Loucy (cell line): ENCODE measurements at regions not wholly inside any gene's neighbourhood (a gene's known extent, or its start where the extent isn't known, plus 50 kb on each side); places are given as distances from the start of the nearest gene placed in this dataset.

ENCODE experiments used
- CTCF ChIP-seq: fragments of 200-600 bp; sonication (generic); conservative IDR thresholded peaks from 2 replicates; pipeline ENCODE4 v1.5.1; 2014; ENCODE audit warnings: mild to moderate bottlenecking, antibody characterized with exemption, low read length
- EZH2phosphoT487 ChIP-seq: fragments of 200-600 bp; IDR thresholded peaks from 2 replicates; pipeline ENCODE4 v1.6.1; 2018; ENCODE audit warnings: antibody characterized with exemption, mild to moderate bottlenecking, moderate library complexity, borderline replicate concordance

GRCh38 chr2:17303521-17303920 is 214.7 kb downstream of the RAD51AP2 start:
- TF ChIP-seq CTCF: no peak
- no peak for TF ChIP-seq EZH2phosphoT487
